Adrenal gland (tissue), 9 donors: ENCODE measurements at regions not wholly inside any gene's neighbourhood (a gene's known extent, or its start where the extent isn't known, plus 50 kb on each side); places are given as distances from the start of the nearest gene placed in this dataset.

Source experiments
- DNase-seq, 7 donors: peaks; one replicate each; pipeline ENCODE4 v3.0.0-alpha.2; 2019 to 2020
- H3K27ac ChIP-seq, 5 donors: fragments of 200-600 bp; sonication (generic) in 4 of 5; 1 replicate in 3 of 5; 2 replicates in 2 of 5; pipeline versions ENCODE4 v1.5.1 to v1.8.0; 2016 to 2020; ENCODE audit warnings: mild to moderate bottlenecking in 1 of 5
- H3K27me3 ChIP-seq: fragments of 200-600 bp; 2 replicates; pipeline ENCODE4 v1.8.0; 2021
- H3K36me3 ChIP-seq, 2 donors: fragments of 200-600 bp; replicated peaks in 1 of 2; 1 replicate in 1 of 2; 2 replicates in 1 of 2; pipeline versions ENCODE4 v1.5.1 to v1.8.0; 2018 to 2022
- H3K4me1 ChIP-seq, 2 donors: fragments of 200-600 bp; replicated peaks in 1 of 2; 1 replicate in 1 of 2; 2 replicates in 1 of 2; pipeline versions ENCODE4 v1.5.1 to v1.8.0; 2018 to 2021
- H3K4me3 ChIP-seq, 4 donors: fragments of 200-600 bp; sonication (generic) in 3 of 4; one replicate each; pipeline ENCODE4 v1.5.1; 2016 to 2018
- H3K9me3 ChIP-seq, 3 donors: fragments of 200-600 bp; sonication (generic) in 1 of 3; replicated peaks in 1 of 3; 1 replicate in 2 of 3; 2 replicates in 1 of 3; pipeline versions ENCODE4 v1.5.1 to v1.8.0; 2016 to 2021
- POLR2A ChIP-seq, 2 donors: fragments of 450-650 bp; IDR thresholded peaks; one replicate each; pipeline ENCODE4 v1.6.1; 2017; ENCODE audit warnings: antibody characterized with exemption in 2 of 2, mild to moderate bottlenecking in 2 of 2, moderate library complexity in 1 of 2
- WGBS, 4 donors: extraction: QIAGEN DNeasy Blood & Tissue Kit in 2 of 4; methylation state at CpG; one replicate each; pipeline versions ENCODE4 v1.1.5 to v1.1.7; 2013 to 2017; 5-methylcytosine and 5-hydroxymethylcytosine counted together
- intact Hi-C, 2 donors: fragments of 100-400 bp; cut with DNase I; formaldehyde crosslinking; loops; one replicate each; pipeline versions ENCODE4 v1.14.1 to v1.15.0; 2022 to 2023
- TF ChIP-seq, protein P1 (sequence below), 6 experiments: fragments of 450-650 bp in 4 of 6; fragments of 200-600 bp in 2 of 6; sonication (generic) in 1 of 6; IDR thresholded peaks; 1 replicate in 5 of 6; 2 replicates in 1 of 6; pipeline versions ENCODE4 v1.5.1 to v1.8.0; 2016 to 2021; ENCODE audit warnings: antibody characterized with exemption in 6 of 6, mild to moderate bottlenecking in 2 of 6, moderate library complexity in 1 of 6
- donor health status: healthy with polysubstance abuse.
- donor health status: Bipolar disorder and iron deficiency.
- donor health status: DM: yes; HTN: yes; CAD: no.
- donor health status: DM: no; HTN: no; CAD: no.
- donor health status: DM: no; HTN: no; CAD: no.

DNA sequence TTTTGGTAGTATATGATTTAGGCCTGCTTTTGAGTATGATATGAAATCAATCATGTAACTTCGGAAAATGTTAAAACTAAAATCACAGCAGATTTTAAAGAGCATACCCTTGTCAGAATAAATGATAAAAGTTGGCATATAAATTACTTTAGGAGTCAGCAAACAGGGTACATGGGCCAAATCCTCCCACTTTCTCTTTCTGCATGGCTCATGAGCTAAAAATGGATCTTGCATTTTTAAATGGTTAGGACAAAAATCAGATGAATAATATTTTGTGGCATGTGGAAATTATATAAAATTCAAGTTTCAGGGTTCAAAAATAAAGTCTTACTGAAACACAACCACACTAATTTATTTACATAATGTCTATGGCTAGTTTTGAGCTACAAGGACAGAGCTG, 214.9 kb downstream of the GASK1B start:
- TF ChIP-seq, protein P1, sequence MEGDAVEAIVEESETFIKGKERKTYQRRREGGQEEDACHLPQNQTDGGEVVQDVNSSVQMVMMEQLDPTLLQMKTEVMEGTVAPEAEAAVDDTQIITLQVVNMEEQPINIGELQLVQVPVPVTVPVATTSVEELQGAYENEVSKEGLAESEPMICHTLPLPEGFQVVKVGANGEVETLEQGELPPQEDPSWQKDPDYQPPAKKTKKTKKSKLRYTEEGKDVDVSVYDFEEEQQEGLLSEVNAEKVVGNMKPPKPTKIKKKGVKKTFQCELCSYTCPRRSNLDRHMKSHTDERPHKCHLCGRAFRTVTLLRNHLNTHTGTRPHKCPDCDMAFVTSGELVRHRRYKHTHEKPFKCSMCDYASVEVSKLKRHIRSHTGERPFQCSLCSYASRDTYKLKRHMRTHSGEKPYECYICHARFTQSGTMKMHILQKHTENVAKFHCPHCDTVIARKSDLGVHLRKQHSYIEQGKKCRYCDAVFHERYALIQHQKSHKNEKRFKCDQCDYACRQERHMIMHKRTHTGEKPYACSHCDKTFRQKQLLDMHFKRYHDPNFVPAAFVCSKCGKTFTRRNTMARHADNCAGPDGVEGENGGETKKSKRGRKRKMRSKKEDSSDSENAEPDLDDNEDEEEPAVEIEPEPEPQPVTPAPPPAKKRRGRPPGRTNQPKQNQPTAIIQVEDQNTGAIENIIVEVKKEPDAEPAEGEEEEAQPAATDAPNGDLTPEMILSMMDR (IDR thresholded peaks at IDR 0.05): no peak
- TF ChIP-seq POLR2A (IDR thresholded peaks at IDR 0.05): no peak
- intact Hi-C loops: no loop called here

DNA sequence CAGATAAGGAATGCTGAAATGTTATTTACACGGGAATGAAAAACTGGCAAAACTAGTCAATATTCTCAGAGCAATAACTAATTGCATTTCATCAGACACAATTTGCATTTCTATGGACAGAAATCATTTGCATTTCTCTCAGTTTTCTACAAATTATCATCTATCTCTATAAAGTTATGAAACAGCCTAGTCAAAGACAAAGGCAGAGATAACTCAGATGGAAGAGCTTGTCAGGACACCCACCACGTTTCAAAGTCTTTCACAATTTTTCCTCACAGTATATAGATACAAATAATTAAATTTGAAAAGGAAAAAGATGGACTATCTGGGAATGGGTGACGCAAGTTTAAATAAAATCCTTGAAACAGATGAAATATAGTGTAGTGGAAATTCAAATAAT, 230.8 kb downstream of the GASK1B start:
- Histone ChIP-seq H3K27me3 (no peaks in the 10 kb centered on the region), H3K4me3 (no peak overlapping the region), H3K9me3 (no peaks in the 10 kb centered on the region), H3K4me1 (no peaks in the 10 kb centered on the region), H3K36me3 (no peaks in the 10 kb centered on the region), H3K27ac (no peak overlapping the region)
- intact Hi-C loops: no loop called here
- DNase-seq: no peak
- WGBS, 4 donors: 30 to 49% (median 37%) methylated on average over 3 of the region's 3 CpGs
- TF ChIP-seq, protein P1 (IDR thresholded peaks at IDR 0.05): no peak
- TF ChIP-seq POLR2A (IDR thresholded peaks at IDR 0.05): no peak

More for the DNA sequence above, 214.9 kb downstream of the GASK1B start:
- no peaks in the 10 kb centered on the region for H3K27me3 ChIP-seq
- DNase-seq: no peak
- no peaks in the 10 kb centered on the region for H3K9me3 ChIP-seq
- WGBS, 4 donors: 37 to 64% (median 51%) methylated on average over 1 of the region's 1 CpG
- H3K4me1 ChIP-seq: peaks cover 0 to 5% of the 10 kb centered on the region in 2 donors
- H3K4me3 ChIP-seq: no peak overlapping the region
- H3K36me3 ChIP-seq: no peaks in the 10 kb centered on the region
- no peak overlapping the region for H3K27ac ChIP-seq

DNA sequence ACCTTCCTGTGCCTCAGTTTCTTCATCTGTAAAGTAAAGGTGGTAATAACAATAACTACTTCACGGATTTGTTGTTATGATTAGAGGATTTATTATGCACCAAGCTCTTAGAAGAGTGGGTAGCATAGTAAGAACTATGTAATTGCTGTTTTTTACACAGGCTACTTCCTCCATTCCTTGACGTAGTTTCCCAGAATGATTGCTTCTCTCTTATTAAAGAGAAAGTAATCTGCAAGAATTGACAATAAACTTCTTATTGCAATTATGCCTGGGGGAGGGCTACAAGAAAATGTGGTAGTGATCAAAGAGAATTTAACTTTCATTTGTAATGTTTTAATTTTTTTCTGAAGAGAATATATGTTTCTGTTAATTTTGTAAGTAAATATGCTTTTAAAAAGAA, 238.7 kb downstream of the GASK1B start:
- TF ChIP-seq, protein P1 (IDR thresholded peaks at IDR 0.05): no peak
- no peak for TF ChIP-seq POLR2A (IDR thresholded peaks at IDR 0.05)

DNA sequence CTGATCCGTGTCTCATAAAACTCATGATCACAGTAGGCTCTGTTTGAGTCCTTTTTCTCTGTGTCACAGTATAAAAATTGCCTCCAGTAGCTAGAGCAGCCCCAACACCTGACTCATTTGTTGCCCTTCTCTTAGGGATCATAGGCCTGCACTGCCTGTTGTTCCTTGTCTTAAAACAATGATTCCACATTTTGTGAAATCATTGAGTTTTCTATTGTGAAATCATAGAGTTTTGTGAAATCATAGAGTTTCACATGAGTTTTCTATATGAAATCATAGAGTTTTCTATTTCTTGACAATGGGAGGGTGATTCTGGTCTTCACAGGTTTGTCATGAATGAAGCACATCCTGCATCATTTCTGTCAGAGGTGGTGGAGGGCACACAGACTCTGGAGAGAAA, 239.9 kb downstream of the GASK1B start:
- DNase-seq: no peak
- no peaks in the 10 kb centered on the region for H3K9me3 ChIP-seq
- no peak overlapping the region for H3K4me3 ChIP-seq
- 100% methylated on average over 1 of the region's 1 CpG for WGBS, 4 donors
- H3K27ac ChIP-seq: no peak overlapping the region
- no peaks in the 10 kb centered on the region for H3K4me1 ChIP-seq
- H3K27me3 ChIP-seq: no peaks in the 10 kb centered on the region
- TF ChIP-seq, protein P1 (IDR thresholded peaks at IDR 0.05): no peak
- TF ChIP-seq POLR2A (IDR thresholded peaks at IDR 0.05): no peak
- H3K36me3 ChIP-seq: no peaks in the 10 kb centered on the region
- intact Hi-C loops: no loop called here

More for the DNA sequence above, 238.7 kb downstream of the GASK1B start:
- H3K4me1 ChIP-seq: no peaks in the 10 kb centered on the region
- H3K27ac ChIP-seq: no peak overlapping the region
- WGBS, 4 donors: 37 to 45% (median 41%) methylated on average over 2 of the region's 2 CpGs
- DNase-seq: no peak
- H3K9me3 ChIP-seq: no peaks in the 10 kb centered on the region
- H3K4me3 ChIP-seq: peak overlapping the region in 1 of 4 donors; percentile 31
- no peaks in the 10 kb centered on the region for H3K36me3 ChIP-seq
- no peaks in the 10 kb centered on the region for H3K27me3 ChIP-seq
- intact Hi-C loops: no loop called here
